HFFc6 (cell line): ENCODE measurements at regions not wholly inside any gene's neighbourhood (a gene's known extent, or its start where the extent isn't known, plus 50 kb on each side); places are given as distances from the start of the nearest gene placed in this dataset.

Experiments
- DNase-seq: peaks from one replicate; pipeline ENCODE4 v3.0.0-alpha.2; 2018
- H3K27ac Mint-ChIP-seq: 2 replicates; pipeline ENCODE4 v1.8.0; 2020; ENCODE audit warnings: mild to moderate bottlenecking, mixed read lengths
- H3K27me3 Mint-ChIP-seq: 2 replicates; pipeline ENCODE4 v1.8.0; 2021; ENCODE audit warnings: mild to moderate bottlenecking, moderate library complexity, mixed read lengths; ENCODE audit not compliant: insufficient read depth
- H3K36me3 Mint-ChIP-seq: 2 replicates; pipeline ENCODE4 v1.8.0; 2021; ENCODE audit warnings: low read depth, mixed read lengths
- H3K4me1 Mint-ChIP-seq: 2 replicates; pipeline ENCODE4 v1.8.0; 2020; ENCODE audit warnings: low read depth, mixed read lengths
- H3K4me3 Mint-ChIP-seq: 2 replicates; pipeline ENCODE4 v1.8.0; 2020; ENCODE audit warnings: mild to moderate bottlenecking, moderate library complexity, mixed read lengths
- H3K9me3 Mint-ChIP-seq: 2 replicates; pipeline ENCODE4 v1.8.0; 2020; ENCODE audit warnings: mild to moderate bottlenecking, mixed read lengths
- TF ChIP-seq, protein P1 (sequence below): fragments of 200-600 bp; sonication (generic); IDR thresholded peaks from 2 replicates; pipeline ENCODE4 v1.5.0; 2021; ENCODE audit warnings: antibody characterized with exemption, mild to moderate bottlenecking

DNA sequence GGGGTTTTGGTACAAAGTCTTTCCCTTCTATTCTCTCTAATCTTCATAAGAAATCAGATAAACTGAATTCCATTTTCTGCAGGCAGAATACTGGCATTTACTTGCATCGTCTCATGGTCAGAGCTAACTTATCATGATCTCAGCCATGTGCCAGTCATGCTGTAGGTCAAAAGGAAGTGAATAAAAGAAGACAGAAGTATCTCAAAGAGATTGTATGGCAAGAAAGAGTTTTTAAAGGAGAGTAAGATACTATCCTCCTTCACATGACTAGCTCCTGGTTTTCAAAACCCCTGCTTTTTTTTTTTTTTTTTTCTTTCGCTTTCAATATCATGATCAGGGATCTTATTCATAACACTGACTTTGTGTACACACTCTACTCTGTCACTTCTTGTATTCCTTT is 398.3 kb downstream of the C6orf118 start:
- no peaks in the 10 kb centered on the region for H3K36me3 Mint-ChIP-seq
- no peak overlapping the region for H3K4me3 Mint-ChIP-seq
- no peak for DNase-seq
- H3K9me3 Mint-ChIP-seq: peaks cover 40% of the 10 kb centered on the region
- H3K27ac Mint-ChIP-seq: no peak overlapping the region
- no peaks in the 10 kb centered on the region for H3K27me3 Mint-ChIP-seq
- TF ChIP-seq, protein P1, sequence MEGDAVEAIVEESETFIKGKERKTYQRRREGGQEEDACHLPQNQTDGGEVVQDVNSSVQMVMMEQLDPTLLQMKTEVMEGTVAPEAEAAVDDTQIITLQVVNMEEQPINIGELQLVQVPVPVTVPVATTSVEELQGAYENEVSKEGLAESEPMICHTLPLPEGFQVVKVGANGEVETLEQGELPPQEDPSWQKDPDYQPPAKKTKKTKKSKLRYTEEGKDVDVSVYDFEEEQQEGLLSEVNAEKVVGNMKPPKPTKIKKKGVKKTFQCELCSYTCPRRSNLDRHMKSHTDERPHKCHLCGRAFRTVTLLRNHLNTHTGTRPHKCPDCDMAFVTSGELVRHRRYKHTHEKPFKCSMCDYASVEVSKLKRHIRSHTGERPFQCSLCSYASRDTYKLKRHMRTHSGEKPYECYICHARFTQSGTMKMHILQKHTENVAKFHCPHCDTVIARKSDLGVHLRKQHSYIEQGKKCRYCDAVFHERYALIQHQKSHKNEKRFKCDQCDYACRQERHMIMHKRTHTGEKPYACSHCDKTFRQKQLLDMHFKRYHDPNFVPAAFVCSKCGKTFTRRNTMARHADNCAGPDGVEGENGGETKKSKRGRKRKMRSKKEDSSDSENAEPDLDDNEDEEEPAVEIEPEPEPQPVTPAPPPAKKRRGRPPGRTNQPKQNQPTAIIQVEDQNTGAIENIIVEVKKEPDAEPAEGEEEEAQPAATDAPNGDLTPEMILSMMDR: no peak
- no peaks in the 10 kb centered on the region for H3K4me1 Mint-ChIP-seq

DNA sequence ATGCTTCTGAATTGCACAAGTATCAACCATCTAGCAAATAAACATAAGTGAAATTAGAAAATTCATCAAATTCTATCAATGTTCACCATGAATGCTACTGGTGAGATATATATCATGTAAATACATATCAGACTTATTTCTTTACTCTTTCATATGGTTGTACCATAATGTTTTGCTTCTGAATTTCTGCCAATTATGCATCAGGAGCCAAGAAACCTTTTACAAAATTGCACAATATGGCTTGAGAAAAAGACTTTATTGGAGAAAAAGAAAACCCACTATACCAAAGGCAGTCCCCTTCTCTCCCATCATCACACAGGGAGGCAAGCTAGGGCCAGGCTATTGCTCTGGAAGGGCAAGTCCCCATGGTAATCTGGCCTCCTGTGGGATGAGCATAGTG is 402.6 kb downstream of the C6orf118 start:
- no peaks in the 10 kb centered on the region for H3K36me3 Mint-ChIP-seq
- peaks cover 25% of the 10 kb centered on the region for H3K9me3 Mint-ChIP-seq
- H3K4me1 Mint-ChIP-seq: no peaks in the 10 kb centered on the region
- no peak overlapping the region for H3K4me3 Mint-ChIP-seq
- TF ChIP-seq, protein P1: no peak
- no peak overlapping the region for H3K27ac Mint-ChIP-seq
- DNase-seq: no peak
- no peaks in the 10 kb centered on the region for H3K27me3 Mint-ChIP-seq

DNA sequence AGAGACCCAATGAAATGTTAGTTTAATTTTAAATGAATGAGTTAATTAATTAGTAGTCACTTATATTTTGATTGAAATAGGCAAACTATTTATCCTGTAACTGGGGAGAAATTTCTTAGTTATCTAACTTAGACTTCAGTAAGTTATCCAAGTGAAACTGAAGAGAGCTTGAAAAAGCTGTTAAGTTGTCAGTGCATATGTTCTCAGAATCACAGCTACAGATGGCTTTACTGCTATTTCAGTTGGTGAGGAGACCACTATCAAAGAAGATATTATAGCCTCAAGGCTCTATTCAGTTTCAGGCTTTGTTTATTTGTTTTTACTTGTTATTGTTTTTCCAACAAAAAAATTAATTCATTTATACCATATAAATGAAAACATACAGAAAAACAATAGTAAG is 404.1 kb downstream of the C6orf118 start:
- Mint-ChIP-seq H3K4me1 (no peaks in the 10 kb centered on the region), H3K9me3 (peaks cover 25% of the 10 kb centered on the region), H3K4me3 (no peak overlapping the region), H3K27ac (no peak overlapping the region), H3K27me3 (no peaks in the 10 kb centered on the region), H3K36me3 (no peaks in the 10 kb centered on the region)
- TF ChIP-seq, protein P1: no peak
- DNase-seq: no peak

DNA sequence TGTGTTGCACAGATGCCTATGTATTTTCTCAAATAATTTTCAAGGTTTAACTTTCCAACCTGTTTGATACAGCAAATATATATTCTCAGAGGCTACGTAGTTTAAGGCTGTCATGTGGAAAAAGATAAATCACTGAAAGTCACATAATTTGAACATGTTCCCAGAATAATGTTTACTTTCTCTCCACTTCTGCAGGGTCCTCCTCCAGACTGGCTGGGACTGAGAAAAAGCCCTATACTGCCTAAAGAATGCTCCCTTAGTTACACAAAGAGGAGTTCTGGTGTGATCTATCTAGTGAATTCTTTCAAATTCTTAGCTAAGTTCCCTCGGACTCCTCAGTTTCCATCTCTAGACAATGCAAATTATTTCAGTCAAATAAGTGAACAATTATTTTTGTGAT is 411.0 kb downstream of the C6orf118 start:
- Mint-ChIP-seq H3K9me3 (peaks cover 55% of the 10 kb centered on the region), H3K27me3 (no peaks in the 10 kb centered on the region), H3K27ac (no peak overlapping the region), H3K36me3 (no peaks in the 10 kb centered on the region), H3K4me3 (no peak overlapping the region), H3K4me1 (no peaks in the 10 kb centered on the region)
- DNase-seq: no peak
- TF ChIP-seq, protein P1: no peak

DNA sequence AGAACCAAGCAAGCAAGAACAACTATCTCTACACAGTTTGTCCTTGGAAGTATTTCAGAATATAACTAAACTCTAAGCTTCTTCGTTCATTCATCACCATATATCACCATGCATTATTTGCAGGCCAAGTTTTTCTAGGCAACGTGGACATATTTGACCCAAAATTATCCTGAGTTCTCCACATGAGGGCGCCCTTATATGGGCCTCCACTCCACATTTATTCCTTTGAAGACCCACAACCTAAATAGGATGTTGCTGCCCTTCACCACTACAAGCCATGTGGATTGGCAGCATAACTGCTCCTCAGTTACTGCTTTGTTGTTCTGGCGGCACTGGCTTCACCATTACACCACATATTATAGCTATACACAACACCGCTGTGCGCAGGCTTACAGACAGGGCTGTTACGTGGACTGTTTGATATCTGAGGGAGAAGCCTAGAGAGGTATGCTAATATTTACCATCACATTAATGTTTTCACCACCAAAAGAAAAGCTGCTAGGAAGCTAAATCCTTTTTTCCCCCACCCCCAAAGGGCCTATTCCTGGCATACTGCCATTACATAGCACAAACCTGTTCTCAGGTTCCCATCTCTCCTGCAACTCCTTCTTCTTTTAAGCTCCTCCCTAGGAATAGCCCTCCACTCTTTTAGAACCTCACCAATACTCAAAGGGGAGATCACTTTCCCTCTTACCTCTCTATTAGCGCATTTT is 411.7 kb downstream of the C6orf118 start:
- no peak overlapping the region for H3K4me3 Mint-ChIP-seq
- no peak for DNase-seq
- peaks cover 49% of the 10 kb centered on the region for H3K9me3 Mint-ChIP-seq
- no peaks in the 10 kb centered on the region for H3K27me3 Mint-ChIP-seq
- TF ChIP-seq, protein P1: no peak
- no peak overlapping the region for H3K27ac Mint-ChIP-seq
- H3K36me3 Mint-ChIP-seq: no peaks in the 10 kb centered on the region
- H3K4me1 Mint-ChIP-seq: no peaks in the 10 kb centered on the region
